ENCODE measurements at regions not wholly inside any gene's neighbourhood (a gene's known extent, or its start where the extent isn't known, plus 50 kb on each side); places are given as distances from the start of the nearest gene placed in this dataset.

DNA sequence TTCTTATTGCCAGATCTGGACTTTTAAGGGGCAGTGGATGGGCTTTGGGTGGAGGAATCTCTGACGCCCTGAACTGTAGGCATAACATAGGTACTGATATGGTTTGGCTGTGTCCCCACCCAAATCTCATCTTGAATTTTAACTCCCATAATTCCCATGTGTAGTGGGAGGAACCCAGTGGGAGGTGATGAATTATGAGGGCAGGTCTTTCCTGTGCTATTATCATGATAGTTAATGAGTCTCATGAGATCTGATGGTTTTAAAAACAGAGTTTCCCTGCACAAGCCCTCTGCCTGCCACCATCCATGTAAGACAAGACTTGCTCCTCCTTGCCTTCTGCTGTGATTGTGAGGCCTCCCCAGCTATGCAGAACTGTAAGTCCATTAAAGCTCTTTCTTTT is 160.0 kb upstream of the CRY1 start (continued):
- TF ChIP-seq CTBP2 (IDR thresholded peaks at IDR 0.05; ENCODE audit: borderline replicate concordance, insufficient read depth, insufficient read length, low read length) = no peak

Data from H1 (cell line).